ENCODE measurements at regions not wholly inside any gene's neighbourhood (a gene's known extent, or its start where the extent isn't known, plus 50 kb on each side); places are given as distances from the start of the nearest gene placed in this dataset.

DNA sequence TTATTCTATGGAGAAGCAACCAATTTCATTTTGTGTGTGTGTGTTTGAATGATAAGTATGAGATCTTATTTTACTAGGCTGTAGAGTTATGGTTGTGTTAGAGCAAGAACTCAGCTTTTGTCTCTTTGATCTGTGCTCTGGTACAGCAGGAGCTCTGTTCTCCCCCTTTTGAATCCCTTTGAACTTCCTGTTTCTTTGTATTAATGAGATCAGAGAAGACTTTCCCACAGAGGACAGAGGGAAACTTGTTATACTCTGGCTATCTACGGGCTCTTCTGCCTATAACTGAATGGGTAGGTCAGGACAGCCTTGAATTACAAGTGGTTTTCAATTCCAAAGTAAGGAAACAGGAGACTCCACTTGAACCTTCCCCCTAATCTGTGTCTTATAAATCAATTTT is 1015.0 kb upstream of the RAG2 start:
- Histone ChIP-seq H3K27ac (ENCODE audit: low read length) (no peak overlapping the region), H3K9me2 (ENCODE audit: insufficient read depth, low read length) (no peaks in the 10 kb centered on the region), H2AFZ (ENCODE audit: low read depth, low read length) (no peak overlapping the region), H3F3A (ENCODE audit: insufficient read depth, low read length, poor library complexity, severe bottlenecking) (no peaks in the 10 kb centered on the region), H3K9me3 (ENCODE audit: low read length) (no peaks in the 10 kb centered on the region), H3K79me2 (replicated peaks; ENCODE audit: insufficient read depth, low read length) (no peaks in the 10 kb centered on the region), H3K36me3 (ENCODE audit: insufficient read depth, low read length) (no peaks in the 10 kb centered on the region), H4K20me1 (ENCODE audit: insufficient read depth) (no peaks in the 10 kb centered on the region), H3K4me2 (ENCODE audit: low read length) (no peak overlapping the region), H3K27me3 (ENCODE audit: insufficient read depth, low read depth, low read length) (no peaks in the 10 kb centered on the region), H3K9ac (ENCODE audit: low read length) (no peak overlapping the region), H3K4me3 (ENCODE audit: low read length) (no peak overlapping the region)
- TF ChIP-seq EZH2 (IDR thresholded peaks at IDR 0.05; ENCODE audit: borderline replicate concordance, insufficient read depth, low read length, poor library complexity, severe bottlenecking) (no peak), SMC3 (conservative IDR thresholded peaks at IDR 0.05; ENCODE audit: poor library complexity) (no peak), POLR2AphosphoS5 (IDR thresholded peaks at IDR 0.05) (no peak), EP300 (conservative IDR thresholded peaks at IDR 0.05; ENCODE audit: poor library complexity, severe bottlenecking) (no peak), MXI1 (conservative IDR thresholded peaks at IDR 0.05; ENCODE audit: poor library complexity, severe bottlenecking) (no peak), TAF1 (IDR thresholded peaks at IDR 0.05; ENCODE audit: low read depth) (no peak), RAD21 (conservative IDR thresholded peaks at IDR 0.05) (no peak)
- TF ChIP-seq, protein P1, sequence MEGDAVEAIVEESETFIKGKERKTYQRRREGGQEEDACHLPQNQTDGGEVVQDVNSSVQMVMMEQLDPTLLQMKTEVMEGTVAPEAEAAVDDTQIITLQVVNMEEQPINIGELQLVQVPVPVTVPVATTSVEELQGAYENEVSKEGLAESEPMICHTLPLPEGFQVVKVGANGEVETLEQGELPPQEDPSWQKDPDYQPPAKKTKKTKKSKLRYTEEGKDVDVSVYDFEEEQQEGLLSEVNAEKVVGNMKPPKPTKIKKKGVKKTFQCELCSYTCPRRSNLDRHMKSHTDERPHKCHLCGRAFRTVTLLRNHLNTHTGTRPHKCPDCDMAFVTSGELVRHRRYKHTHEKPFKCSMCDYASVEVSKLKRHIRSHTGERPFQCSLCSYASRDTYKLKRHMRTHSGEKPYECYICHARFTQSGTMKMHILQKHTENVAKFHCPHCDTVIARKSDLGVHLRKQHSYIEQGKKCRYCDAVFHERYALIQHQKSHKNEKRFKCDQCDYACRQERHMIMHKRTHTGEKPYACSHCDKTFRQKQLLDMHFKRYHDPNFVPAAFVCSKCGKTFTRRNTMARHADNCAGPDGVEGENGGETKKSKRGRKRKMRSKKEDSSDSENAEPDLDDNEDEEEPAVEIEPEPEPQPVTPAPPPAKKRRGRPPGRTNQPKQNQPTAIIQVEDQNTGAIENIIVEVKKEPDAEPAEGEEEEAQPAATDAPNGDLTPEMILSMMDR (IDR thresholded peaks at IDR 0.05; ENCODE audit: poor library complexity, severe bottlenecking): no peak
- TF ChIP-seq, protein P2, sequence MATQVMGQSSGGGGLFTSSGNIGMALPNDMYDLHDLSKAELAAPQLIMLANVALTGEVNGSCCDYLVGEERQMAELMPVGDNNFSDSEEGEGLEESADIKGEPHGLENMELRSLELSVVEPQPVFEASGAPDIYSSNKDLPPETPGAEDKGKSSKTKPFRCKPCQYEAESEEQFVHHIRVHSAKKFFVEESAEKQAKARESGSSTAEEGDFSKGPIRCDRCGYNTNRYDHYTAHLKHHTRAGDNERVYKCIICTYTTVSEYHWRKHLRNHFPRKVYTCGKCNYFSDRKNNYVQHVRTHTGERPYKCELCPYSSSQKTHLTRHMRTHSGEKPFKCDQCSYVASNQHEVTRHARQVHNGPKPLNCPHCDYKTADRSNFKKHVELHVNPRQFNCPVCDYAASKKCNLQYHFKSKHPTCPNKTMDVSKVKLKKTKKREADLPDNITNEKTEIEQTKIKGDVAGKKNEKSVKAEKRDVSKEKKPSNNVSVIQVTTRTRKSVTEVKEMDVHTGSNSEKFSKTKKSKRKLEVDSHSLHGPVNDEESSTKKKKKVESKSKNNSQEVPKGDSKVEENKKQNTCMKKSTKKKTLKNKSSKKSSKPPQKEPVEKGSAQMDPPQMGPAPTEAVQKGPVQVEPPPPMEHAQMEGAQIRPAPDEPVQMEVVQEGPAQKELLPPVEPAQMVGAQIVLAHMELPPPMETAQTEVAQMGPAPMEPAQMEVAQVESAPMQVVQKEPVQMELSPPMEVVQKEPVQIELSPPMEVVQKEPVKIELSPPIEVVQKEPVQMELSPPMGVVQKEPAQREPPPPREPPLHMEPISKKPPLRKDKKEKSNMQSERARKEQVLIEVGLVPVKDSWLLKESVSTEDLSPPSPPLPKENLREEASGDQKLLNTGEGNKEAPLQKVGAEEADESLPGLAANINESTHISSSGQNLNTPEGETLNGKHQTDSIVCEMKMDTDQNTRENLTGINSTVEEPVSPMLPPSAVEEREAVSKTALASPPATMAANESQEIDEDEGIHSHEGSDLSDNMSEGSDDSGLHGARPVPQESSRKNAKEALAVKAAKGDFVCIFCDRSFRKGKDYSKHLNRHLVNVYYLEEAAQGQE (IDR thresholded peaks at IDR 0.05; ENCODE audit: borderline replicate concordance): no peak

DNA sequence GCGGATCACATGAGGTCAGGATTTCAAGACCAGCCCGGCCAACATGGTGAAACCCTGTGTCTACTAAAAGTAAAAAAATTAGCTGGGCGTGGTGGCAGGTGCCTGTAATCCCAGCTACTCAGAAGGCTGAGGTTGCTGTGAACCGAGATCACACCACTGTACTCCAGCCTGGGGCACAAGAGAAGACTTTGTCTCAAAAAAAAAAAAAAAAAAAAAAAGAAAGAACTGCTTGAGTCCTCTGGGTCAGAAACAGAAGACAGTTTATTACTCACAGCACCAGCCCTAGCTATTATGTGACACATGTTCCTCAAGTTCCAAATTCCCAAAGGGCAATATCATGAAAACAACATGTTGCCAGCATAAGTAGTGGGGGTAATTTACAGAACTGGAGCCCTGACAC is 1014.1 kb upstream of the RAG2 start:
- Histone ChIP-seq H2AFZ (ENCODE audit: low read depth, low read length) (no peak overlapping the region), H3K4me3 (ENCODE audit: low read length) (no peak overlapping the region), H3K79me2 (replicated peaks; ENCODE audit: insufficient read depth, low read length) (no peaks in the 10 kb centered on the region), H3K9me2 (ENCODE audit: insufficient read depth, low read length) (no peaks in the 10 kb centered on the region), H3F3A (ENCODE audit: insufficient read depth, low read length, poor library complexity, severe bottlenecking) (no peaks in the 10 kb centered on the region), H3K9me3 (ENCODE audit: low read length) (no peaks in the 10 kb centered on the region), H3K9ac (ENCODE audit: low read length) (no peak overlapping the region), H3K36me3 (ENCODE audit: insufficient read depth, low read length) (no peaks in the 10 kb centered on the region), H4K20me1 (ENCODE audit: insufficient read depth) (no peaks in the 10 kb centered on the region), H3K4me2 (ENCODE audit: low read length) (no peak overlapping the region), H3K27me3 (ENCODE audit: insufficient read depth, low read depth, low read length) (no peaks in the 10 kb centered on the region), H3K27ac (ENCODE audit: low read length) (no peak overlapping the region)
- no peak for TF ChIP-seq EZH2 (IDR thresholded peaks at IDR 0.05; ENCODE audit: borderline replicate concordance, insufficient read depth, low read length, poor library complexity, severe bottlenecking)

DNA sequence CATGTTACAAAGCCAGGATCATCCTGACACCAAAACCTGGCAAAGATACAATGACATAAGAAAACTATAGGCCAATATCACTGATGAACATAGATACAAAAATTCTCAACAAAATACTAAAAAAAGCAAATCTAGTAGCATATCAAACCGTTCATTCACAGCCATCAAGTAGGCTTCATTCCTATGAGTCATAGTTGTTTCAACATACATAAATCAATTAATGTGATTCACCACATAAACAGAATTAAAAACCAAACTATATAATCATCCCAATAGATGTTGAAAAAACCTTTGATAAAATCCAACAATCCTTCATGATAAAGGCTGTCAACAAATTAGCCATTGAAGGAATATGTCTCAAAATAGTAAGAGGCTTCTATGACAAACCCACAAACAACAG is 1007.2 kb upstream of the RAG2 start:
- TF ChIP-seq, protein P1 (IDR thresholded peaks at IDR 0.05; ENCODE audit: poor library complexity, severe bottlenecking): no peak
- TF ChIP-seq MXI1 (conservative IDR thresholded peaks at IDR 0.05; ENCODE audit: poor library complexity, severe bottlenecking): no peak
- no peak for TF ChIP-seq EP300 (conservative IDR thresholded peaks at IDR 0.05; ENCODE audit: poor library complexity, severe bottlenecking)
- TF ChIP-seq RAD21 (conservative IDR thresholded peaks at IDR 0.05): no peak
- TF ChIP-seq POLR2AphosphoS5 (IDR thresholded peaks at IDR 0.05): no peak
- TF ChIP-seq, protein P2 (IDR thresholded peaks at IDR 0.05; ENCODE audit: borderline replicate concordance): no peak
- TF ChIP-seq TAF1 (IDR thresholded peaks at IDR 0.05; ENCODE audit: low read depth): no peak
- no peak for TF ChIP-seq SMC3 (conservative IDR thresholded peaks at IDR 0.05; ENCODE audit: poor library complexity)
- no peak for TF ChIP-seq EZH2 (IDR thresholded peaks at IDR 0.05; ENCODE audit: borderline replicate concordance, insufficient read depth, low read length, poor library complexity, severe bottlenecking)

More for the DNA sequence above, 1007.2 kb upstream of the RAG2 start:
- Histone ChIP-seq H3F3A (ENCODE audit: insufficient read depth, low read length, poor library complexity, severe bottlenecking) (no peaks in the 10 kb centered on the region), H3K4me2 (ENCODE audit: low read length) (no peak overlapping the region), H3K4me3 (ENCODE audit: low read length) (no peak overlapping the region), H3K9ac (ENCODE audit: low read length) (no peak overlapping the region), H3K9me2 (ENCODE audit: insufficient read depth, low read length) (no peaks in the 10 kb centered on the region), H3K9me3 (ENCODE audit: low read length) (no peaks in the 10 kb centered on the region), H3K27me3 (ENCODE audit: insufficient read depth, low read depth, low read length) (no peaks in the 10 kb centered on the region), H3K27ac (ENCODE audit: low read length) (no peak overlapping the region), H3K36me3 (ENCODE audit: insufficient read depth, low read length) (no peaks in the 10 kb centered on the region), H3K79me2 (replicated peaks; ENCODE audit: insufficient read depth, low read length) (no peaks in the 10 kb centered on the region), H4K20me1 (ENCODE audit: insufficient read depth) (no peaks in the 10 kb centered on the region), H2AFZ (ENCODE audit: low read depth, low read length) (no peak overlapping the region)
